Endothelial cell of umbilical vein (primary cell): ENCODE measurements at regions not wholly inside any gene's neighbourhood (a gene's known extent, or its start where the extent isn't known, plus 50 kb on each side); places are given as distances from the start of the nearest gene placed in this dataset.

Experiments used
- BruUV-seq: library from RNA; stranded (reverse); fragments of 400-500 nt; replicated peaks from 2 replicates; lab custom pipeline; 2021; lab: Mats Ljungman, UMichigan
- CTCF ChIA-PET: fragments of 300-600, 350-600 bp; sonication (Branson Sonifier 250); formaldehyde crosslinking; loops from one replicate; lab custom pipeline; 2021; ENCODE audit warnings: antibody characterized with exemption, inconsistent platforms; lab: Charles Lee
- POLR2A ChIA-PET: fragments of 300-600, 350-600 bp; sonication (Branson Sonifier 250); formaldehyde crosslinking; loops from one replicate; lab custom pipeline; 2021; ENCODE audit warnings: antibody characterized with exemption, inconsistent platforms; lab: Charles Lee
- DNase-seq: peaks from one replicate; pipeline ENCODE4 v3.0.0-alpha.2; 2011; ENCODE audit warnings: low read depth, low spot score
- FAIRE-seq: peaks from 2 replicates; lab custom pipeline; 2011; peaks lifted over from hg19 to GRCh38; lab: Jason Lieb, UNC
- H2AFZ ChIP-seq: 2 replicates; pipeline ENCODE4 v1.6.0; 2012; ENCODE audit warnings: low read depth, low read length, control low read depth, inconsistent platforms
- H3K27ac ChIP-seq: 2 replicates; pipeline ENCODE4 v1.5.1; 2011; ENCODE audit warnings: low read depth, mild to moderate bottlenecking, control low read depth, low read length, moderate library complexity; ENCODE audit not compliant: insufficient read depth
- H3K27me3 ChIP-seq, 2 experiments: 2 replicates each; pipeline versions ENCODE4 v1.6.0 to v1.6.1; 2011; ENCODE audit warnings: low read length in 2 of 2, mixed read lengths in 1 of 2; ENCODE audit not compliant: control insufficient read depth in 2 of 2, insufficient read depth in 2 of 2
- H3K36me3 ChIP-seq, 2 experiments: 2 replicates in 1 of 2; 3 replicates in 1 of 2; pipeline ENCODE4 v1.5.1; 2011; ENCODE audit warnings: low read length in 2 of 2, mild to moderate bottlenecking in 1 of 2, moderate library complexity in 1 of 2; ENCODE audit not compliant: control insufficient read depth in 2 of 2, insufficient read depth in 2 of 2; ENCODE audit errors: extremely low read depth in 1 of 2
- H3K4me1 ChIP-seq: 3 replicates; pipeline ENCODE4 v1.5.1; 2011; ENCODE audit warnings: mild to moderate bottlenecking, low read length; ENCODE audit not compliant: control insufficient read depth, insufficient read depth; ENCODE audit errors: extremely low read depth
- H3K4me2 ChIP-seq: 2 replicates; pipeline ENCODE4 v1.6.1; 2011; ENCODE audit warnings: low read length, control low read depth, mixed read lengths; ENCODE audit not compliant: insufficient read depth
- H3K4me3 ChIP-seq, 3 experiments: fragments of 200-600 bp in 1 of 3; sonication (generic), shearing (Covaris generic) in 1 of 3; replicated peaks in 1 of 3; 2 replicates each; pipeline ENCODE4 v1.5.1; 2011 to 2016; ENCODE audit warnings: control low read depth in 3 of 3, low read length in 3 of 3, mild to moderate bottlenecking in 2 of 3, inconsistent platforms in 1 of 3, low read depth in 1 of 3, moderate library complexity in 1 of 3; ENCODE audit not compliant: insufficient read depth in 1 of 3
- H3K79me2 ChIP-seq: 2 replicates; pipeline ENCODE4 v1.6.0; 2012; ENCODE audit warnings: low read length, inconsistent platforms; ENCODE audit not compliant: control insufficient read depth, insufficient read depth
- H3K9ac ChIP-seq: replicated peaks from 2 replicates; pipeline ENCODE3; 2011; ENCODE audit warnings: low read length, control low read depth; ENCODE audit not compliant: insufficient read depth; ENCODE audit errors: extremely low read depth
- H3K9me1 ChIP-seq: replicated peaks from 3 replicates; pipeline ENCODE4 v1.6.0; 2011; ENCODE audit warnings: mild to moderate bottlenecking, low read length; ENCODE audit not compliant: control insufficient read depth, insufficient read depth; ENCODE audit errors: extremely low read depth
- H3K9me3 ChIP-seq: replicated peaks from 2 replicates; pipeline ENCODE4 v1.5.1; 2012; ENCODE audit warnings: low read length, inconsistent platforms; ENCODE audit not compliant: control insufficient read depth, insufficient read depth
- H4K20me1 ChIP-seq: replicated peaks from 2 replicates; pipeline ENCODE3; 2011; ENCODE audit warnings: mild to moderate bottlenecking, low read length; ENCODE audit not compliant: control insufficient read depth, insufficient read depth; ENCODE audit errors: extremely low read depth
- EZH2 ChIP-seq: IDR thresholded peaks from 2 replicates; pipeline ENCODE4 v1.6.1; 2012; ENCODE audit warnings: borderline replicate concordance, low read depth, mild to moderate bottlenecking, moderate library complexity, low read length, inconsistent platforms; ENCODE audit not compliant: severe bottlenecking
- FOS ChIP-seq: IDR thresholded peaks from 2 replicates; pipeline ENCODE4 v1.6.1; 2011; ENCODE audit warnings: mild to moderate bottlenecking, low read length, moderate library complexity, borderline replicate concordance; ENCODE audit not compliant: insufficient read depth
- GATA2 ChIP-seq: IDR thresholded peaks from 2 replicates; pipeline ENCODE4 v1.7.0; 2011; ENCODE audit warnings: low read depth, mild to moderate bottlenecking, moderate library complexity, mixed read lengths, low read length; ENCODE audit not compliant: insufficient read length, insufficient read depth
- JUN ChIP-seq: IDR thresholded peaks from 2 replicates; pipeline ENCODE4 v1.6.1; 2011; ENCODE audit warnings: borderline replicate concordance, low read depth; ENCODE audit not compliant: insufficient read length, insufficient read depth
- MYC ChIP-seq: IDR thresholded peaks from one replicate; pipeline ENCODE4 v1.6.1; 2011; ENCODE audit warnings: mild to moderate bottlenecking, low read depth, low read length
- POLR2A ChIP-seq: IDR thresholded peaks from 2 replicates; pipeline ENCODE4 v1.6.1; 2012; ENCODE audit warnings: low read depth, mild to moderate bottlenecking, control low read depth, low read length
- POLR2AphosphoS5 ChIP-seq: IDR thresholded peaks from 2 replicates; pipeline ENCODE4 v1.6.1; 2012; ENCODE audit warnings: low read depth, mild to moderate bottlenecking, control low read depth, low read length, moderate library complexity; ENCODE audit not compliant: insufficient read depth
- dilution Hi-C: fragments of 300-500 bp; cut with MboI; formaldehyde crosslinking; loops from one replicate; pipeline ENCODE4 v1.15.0; 2019; ENCODE audit warnings: low sequenced_read_pairs; ENCODE audit not compliant: extremely low pct_ligation_motif_present
- intact Hi-C: fragments of 100-400 bp; cut with micrococcal nuclease; formaldehyde crosslinking; loops from one replicate; pipeline ENCODE4 v1.10.0; 2022
- TF ChIP-seq, protein P1 (sequence below): IDR thresholded peaks from 2 replicates; pipeline ENCODE4 v1.6.1; 2011; ENCODE audit not compliant: insufficient read depth, insufficient read length
- TF ChIP-seq, protein P2 (sequence below), 2 donors: IDR thresholded peaks; 1 replicate in 1 of 2; 2 replicates in 1 of 2; pipeline ENCODE4 v1.5.1; 2011; ENCODE audit warnings: low read length in 2 of 2, mild to moderate bottlenecking in 2 of 2, moderate library complexity in 2 of 2, control low read depth in 1 of 2, inconsistent platforms in 1 of 2, low read depth in 1 of 2; ENCODE audit not compliant: insufficient read depth in 1 of 2; ENCODE audit errors: extremely low read depth in 1 of 2

DNA sequence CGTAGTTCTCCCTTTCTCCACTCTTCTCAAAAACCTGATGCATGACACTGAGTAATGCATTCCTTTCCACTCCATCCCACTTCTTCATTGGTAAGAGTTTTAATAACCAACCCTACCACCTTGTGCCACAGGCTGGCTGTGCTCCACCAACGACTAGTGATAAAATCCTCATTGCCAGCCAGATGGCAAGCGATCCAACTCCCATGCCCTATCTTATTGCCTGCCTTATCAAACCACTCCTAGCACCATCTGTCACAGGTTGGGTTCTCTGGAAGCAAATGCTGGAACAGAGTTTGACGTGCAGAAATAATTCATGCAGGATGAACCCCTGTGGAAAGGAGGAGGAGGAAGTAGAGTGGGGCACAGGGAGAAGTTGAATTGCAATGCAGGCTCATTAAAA, 99.5 kb downstream of the CHD9NB start:
- no peaks in the 10 kb centered on the region for H3K27me3 ChIP-seq
- TF ChIP-seq MYC (no peak), GATA2 (no peak), JUN (no peak), FOS (no peak), POLR2AphosphoS5 (no peak), EZH2 (no peak), POLR2A (no peak)
- TF ChIP-seq, protein P1, sequence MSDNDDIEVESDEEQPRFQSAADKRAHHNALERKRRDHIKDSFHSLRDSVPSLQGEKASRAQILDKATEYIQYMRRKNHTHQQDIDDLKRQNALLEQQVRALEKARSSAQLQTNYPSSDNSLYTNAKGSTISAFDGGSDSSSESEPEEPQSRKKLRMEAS, result no peak
- TF ChIP-seq, protein P2, sequence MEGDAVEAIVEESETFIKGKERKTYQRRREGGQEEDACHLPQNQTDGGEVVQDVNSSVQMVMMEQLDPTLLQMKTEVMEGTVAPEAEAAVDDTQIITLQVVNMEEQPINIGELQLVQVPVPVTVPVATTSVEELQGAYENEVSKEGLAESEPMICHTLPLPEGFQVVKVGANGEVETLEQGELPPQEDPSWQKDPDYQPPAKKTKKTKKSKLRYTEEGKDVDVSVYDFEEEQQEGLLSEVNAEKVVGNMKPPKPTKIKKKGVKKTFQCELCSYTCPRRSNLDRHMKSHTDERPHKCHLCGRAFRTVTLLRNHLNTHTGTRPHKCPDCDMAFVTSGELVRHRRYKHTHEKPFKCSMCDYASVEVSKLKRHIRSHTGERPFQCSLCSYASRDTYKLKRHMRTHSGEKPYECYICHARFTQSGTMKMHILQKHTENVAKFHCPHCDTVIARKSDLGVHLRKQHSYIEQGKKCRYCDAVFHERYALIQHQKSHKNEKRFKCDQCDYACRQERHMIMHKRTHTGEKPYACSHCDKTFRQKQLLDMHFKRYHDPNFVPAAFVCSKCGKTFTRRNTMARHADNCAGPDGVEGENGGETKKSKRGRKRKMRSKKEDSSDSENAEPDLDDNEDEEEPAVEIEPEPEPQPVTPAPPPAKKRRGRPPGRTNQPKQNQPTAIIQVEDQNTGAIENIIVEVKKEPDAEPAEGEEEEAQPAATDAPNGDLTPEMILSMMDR (IDR thresholded peaks at IDR 0.05; ENCODE audit: extremely low read depth in 1 of 2, insufficient read depth in 1 of 2, low read depth in 1 of 2, low read length in 2 of 2), result no peak
- H3K9me3 ChIP-seq, result no peaks in the 10 kb centered on the region
- H3K79me2 ChIP-seq, result no peaks in the 10 kb centered on the region
- ChIA-PET POLR2A (no interaction called here), CTCF (no interaction called here)
- H3K27ac ChIP-seq, result no peak overlapping the region
- BruUV-seq, result no TSS peak
- intact Hi-C loops (no loop called here), dilution Hi-C loops (no loop called here)
- no peaks in the 10 kb centered on the region for H4K20me1 ChIP-seq
- H3K36me3 ChIP-seq, result no peaks in the 10 kb centered on the region
- DNase-seq, result no peak
- no peaks in the 10 kb centered on the region for H3K9me1 ChIP-seq
- H3K9ac ChIP-seq, result no peak overlapping the region
- H3K4me1 ChIP-seq, result no peaks in the 10 kb centered on the region
- H2AFZ ChIP-seq, result no peak overlapping the region
- no peak overlapping the region for H3K4me3 ChIP-seq
- no peak for FAIRE-seq
- no peak overlapping the region for H3K4me2 ChIP-seq
